GM21381 (cell line): ENCODE measurements at regions not wholly inside any gene's neighbourhood (a gene's known extent, or its start where the extent isn't known, plus 50 kb on each side); places are given as distances from the start of the nearest gene placed in this dataset.
"Not testable (repeated sequence)": the region's sequence is repeated elsewhere in the genome, so short reads cannot be mapped to it uniquely, and the experiment has no call there.

Experiments
- ATAC-seq: cut with Tn5 transposase; IDR thresholded peaks from one replicate; pipeline ENCODE4 v1.9.1; 2021; ENCODE audit warnings: mild to moderate bottlenecking, moderate library complexity; ENCODE audit not compliant: unreplicated experiment

DNA sequence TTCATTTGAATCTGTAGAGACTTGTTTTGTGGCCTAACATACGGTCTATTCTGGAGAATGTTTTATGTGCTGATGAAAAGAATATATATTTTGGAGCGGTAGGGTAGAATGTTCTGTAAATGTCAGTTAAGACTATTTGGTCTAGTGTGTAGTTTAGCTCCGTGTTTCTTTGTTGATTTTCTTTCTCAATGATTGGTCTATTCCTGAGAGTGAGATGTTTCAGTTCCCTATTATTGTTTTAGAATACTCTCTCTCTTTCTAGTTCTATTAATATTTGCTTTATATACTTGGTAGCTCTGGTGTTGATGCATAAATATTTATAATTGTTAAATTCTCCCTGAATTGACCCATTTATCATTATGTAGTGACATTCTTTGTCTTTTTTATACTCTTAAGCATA lies 236.5 kb downstream of the GLUD2 start:
- ATAC-seq: no peak

DNA sequence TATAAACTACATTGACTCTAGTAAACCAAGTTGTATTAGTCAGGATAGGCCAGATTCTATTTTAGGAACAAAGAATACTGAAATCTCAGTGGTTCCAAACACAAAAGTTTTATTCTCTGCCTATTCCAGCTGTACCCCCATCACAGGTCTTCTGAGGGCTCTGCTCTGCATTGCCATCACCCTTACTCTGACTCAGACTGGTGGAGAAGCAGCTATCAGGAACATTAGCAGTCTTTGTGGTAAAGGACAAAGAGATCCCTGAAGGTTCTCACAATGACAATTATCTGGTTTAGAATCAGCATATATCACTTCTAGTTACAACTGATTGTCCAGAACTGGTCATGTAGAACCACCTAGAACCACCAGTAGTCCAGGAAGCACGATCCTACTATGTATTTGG lies 251.1 kb downstream of the GLUD2 start:
- ATAC-seq: no peak

DNA sequence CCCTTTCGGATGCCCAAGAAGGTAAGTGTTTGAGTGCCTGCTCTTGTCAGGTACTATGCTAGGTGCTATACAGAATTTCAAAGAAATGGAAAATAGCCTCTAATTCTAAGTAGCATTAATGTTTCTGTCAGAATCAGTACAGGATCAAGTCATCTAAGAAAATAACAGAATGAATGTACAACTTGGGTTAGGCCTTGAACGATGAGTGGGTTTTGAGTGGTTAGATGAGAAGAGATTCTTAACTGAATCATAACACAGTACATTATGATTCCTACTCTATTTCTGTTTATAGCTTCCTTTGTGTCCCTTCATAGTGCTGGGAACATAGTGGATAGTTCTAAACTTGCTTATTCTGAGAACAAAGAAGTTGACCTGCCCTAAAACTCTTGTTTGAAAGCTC lies 253.9 kb downstream of the GLUD2 start:
- ATAC-seq: no peak

DNA sequence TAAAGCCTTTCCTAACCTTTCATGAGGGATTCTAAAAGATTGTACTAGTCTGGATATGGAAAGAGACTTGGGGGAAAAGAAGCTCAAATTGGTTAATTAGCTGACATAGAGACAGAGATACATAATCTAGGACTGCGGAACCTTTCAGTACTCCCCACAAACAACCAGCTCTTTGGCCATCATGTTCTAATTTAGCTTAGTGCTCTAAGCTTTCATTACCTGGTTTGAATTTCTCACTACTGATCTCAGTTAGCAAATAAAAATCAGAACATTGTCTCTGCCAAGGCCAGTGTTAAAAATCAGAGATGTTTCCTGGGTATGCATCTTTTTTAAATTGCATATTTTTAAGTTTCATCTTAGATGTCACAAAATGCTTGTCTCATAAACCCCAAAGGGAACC lies 254.4 kb downstream of the GLUD2 start:
- no peak for ATAC-seq

DNA sequence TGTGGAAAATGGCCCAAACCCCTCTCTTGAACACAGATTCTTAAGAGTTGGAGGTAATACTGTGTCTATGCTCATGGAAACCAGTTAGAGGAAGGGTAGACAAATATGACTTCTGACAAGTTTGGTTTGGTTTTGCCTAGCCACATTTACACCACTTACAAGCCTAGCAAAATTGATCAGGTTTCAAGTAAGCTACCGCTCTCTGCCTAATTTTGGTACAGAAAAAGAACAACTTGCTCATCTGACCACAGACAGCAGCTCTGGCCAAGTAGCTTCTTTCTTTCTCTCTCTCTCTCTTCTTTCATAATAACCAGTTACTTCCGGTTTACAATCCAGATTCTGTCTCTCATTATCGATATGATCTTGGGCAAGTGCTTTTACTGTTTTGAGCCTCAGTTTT lies 260.0 kb downstream of the GLUD2 start:
- ATAC-seq: peak; percentile 80

DNA sequence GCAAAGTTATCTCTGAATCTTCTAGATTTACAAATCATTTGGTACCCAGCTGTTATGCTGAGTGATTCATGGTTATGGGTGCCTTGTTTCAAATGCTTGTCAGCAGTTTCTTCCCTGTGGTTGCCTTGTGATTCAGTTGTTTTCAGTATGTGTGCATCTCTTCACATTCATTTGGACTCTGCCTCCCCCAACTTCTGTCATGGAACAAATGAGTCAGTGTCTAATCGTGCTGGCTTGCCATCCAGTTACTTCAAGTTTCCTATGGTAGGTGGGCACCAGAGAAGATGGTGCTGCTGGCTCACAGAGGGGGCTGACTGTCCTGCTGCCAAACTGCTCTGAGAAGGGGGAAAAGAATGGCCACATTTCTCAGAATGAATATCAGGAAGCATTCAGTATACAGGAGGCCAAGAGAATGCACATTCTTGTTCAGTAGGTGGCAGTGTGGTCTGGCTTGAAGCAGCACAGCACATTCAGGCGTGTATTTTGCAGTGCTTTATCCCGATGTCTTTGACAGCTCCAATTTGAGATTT lies 260.9 kb downstream of the GLUD2 start:
- ATAC-seq: peak; percentile 65

DNA sequence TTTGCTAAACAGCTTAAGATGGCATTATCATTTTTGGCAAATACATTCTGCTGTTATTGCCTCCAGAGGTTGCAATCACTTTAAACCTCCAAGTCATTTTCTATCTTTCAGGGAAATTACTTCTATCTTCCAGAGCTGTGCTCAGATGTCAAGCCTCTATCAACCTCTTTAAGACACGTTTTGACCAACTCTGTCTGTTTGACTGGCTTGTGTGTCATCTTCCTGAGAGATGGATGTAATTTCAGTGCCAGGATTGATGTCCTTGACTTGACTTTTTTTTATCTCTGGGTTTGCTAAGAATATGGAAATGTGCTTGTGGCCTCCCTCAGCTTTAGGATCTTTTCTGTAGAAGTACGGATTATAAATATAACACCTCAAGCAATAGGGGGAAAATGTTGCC lies 263.4 kb downstream of the GLUD2 start:
- ATAC-seq: no peak

DNA sequence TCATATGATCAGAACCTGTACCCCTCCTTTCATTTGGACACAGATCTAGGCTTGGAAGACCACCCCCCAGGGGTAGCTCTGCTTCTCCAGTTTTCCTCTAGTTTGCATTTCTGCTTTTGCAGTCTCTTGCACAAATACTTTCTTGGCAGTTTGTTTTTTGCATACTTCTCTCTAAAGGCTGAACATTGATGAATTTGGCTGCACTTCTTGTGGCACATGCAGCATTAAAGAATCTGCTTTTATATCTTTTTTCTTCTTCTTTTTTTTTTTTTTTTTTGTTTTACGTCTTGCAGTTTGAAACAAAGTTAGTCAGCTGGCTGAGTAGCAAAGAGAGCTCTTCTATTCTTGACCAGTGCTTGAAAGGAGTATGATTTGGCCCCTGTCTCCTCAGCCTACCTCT lies 273.0 kb downstream of the GLUD2 start:
- ATAC-seq: no peak

DNA sequence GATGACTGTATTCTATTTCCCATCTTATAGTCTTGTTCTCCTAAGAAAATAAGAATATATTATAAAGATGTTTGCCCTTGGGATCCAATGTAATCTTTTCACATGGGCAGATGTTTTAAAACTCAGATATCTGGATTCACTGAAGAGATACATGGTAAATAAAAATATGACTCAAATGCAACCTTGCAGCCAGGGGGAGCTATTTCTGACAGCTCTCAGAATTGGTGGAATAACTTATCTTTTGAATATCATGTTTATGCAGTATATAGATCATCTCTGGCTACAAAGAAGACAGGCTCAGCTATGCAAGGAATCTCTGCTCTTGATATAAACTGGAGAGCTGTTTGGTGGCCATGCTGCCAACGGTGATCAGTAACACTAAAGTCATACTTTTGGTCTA lies 274.7 kb downstream of the GLUD2 start:
- no peak for ATAC-seq

DNA sequence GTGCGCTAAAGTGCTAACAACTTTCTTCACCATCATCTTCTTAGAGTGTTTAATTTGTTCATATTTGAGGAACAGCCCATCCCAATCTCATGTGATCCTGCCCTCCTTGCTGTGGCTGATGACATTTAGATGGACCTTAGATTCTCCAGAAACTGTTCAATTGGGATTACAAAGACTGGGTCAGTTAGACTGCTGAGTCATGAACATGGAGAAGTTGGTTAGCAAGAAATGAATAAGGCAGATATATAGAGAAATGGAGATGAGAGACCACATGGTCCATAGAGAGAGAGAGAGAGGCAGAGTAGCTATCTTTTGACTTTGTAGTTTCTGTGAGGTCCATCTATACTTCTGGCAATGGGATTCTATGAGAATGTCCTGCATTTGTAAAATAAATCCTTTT lies 275.9 kb downstream of the GLUD2 start:
- no peak for ATAC-seq

DNA sequence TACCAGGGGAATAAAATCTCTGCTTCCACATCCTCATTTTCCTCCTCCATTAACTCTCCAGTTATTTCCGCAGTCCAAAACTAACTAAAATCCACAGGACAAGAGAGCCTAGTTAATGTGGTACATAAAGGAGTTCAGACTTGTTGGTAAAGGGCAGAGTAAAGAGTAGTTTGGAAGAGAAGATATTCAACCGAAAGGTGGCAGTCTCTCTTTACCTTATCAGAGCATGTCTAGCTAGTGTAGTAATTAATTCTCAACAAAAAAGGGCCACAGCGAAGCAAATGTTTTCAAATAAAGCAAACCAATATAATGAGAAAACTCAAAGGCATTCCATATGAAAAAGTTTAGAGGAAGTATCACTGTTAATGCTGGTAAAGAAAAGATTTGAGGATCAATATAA lies 286.5 kb downstream of the GLUD2 start:
- no peak for ATAC-seq

DNA sequence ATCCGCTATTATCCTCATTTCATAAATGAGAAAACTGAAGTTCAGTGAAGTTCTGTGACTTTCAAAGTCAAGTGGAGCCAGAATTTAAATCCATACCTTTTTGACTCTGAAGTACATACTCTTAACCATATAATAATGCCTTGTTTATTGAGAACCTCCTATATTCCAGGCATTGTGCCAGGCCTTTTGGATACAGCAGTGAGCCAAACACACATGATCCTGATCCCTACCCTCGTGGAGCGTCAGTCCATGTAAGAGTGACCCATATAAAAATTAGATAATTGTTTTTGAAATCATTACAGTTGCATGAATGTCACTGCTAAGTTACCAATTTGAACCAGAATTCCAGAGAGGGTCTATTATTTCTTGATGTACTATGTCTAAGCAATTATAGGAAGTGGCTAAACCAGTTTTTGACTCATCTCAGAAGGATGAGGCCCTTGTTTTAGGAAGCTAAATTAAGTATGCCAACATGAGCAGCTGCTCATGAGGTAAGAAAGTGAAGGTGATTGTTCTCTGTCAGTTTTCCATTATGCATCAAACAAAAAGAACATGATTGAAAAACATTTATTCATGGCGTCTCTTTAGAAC lies 289.5 kb downstream of the GLUD2 start:
- ATAC-seq: no peak

DNA sequence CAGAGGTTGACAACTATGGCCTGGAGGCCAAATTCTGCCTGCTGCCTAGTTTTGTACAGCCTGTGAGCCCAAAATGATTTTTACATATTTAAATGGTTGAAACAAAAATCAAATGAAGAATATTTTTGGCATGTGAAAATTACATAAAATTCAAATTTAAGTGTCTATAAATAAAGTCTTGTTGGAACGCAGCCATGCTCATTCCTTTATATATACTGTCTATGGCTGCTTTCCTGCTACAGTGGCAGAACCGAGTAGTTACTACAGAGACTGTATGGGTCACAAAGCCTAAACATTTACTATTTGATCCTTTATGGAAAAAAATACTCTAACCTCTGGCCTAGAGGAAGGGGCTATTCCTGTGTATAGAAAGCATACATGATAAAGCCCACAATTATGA lies 290.4 kb downstream of the GLUD2 start:
- ATAC-seq: no peak

DNA sequence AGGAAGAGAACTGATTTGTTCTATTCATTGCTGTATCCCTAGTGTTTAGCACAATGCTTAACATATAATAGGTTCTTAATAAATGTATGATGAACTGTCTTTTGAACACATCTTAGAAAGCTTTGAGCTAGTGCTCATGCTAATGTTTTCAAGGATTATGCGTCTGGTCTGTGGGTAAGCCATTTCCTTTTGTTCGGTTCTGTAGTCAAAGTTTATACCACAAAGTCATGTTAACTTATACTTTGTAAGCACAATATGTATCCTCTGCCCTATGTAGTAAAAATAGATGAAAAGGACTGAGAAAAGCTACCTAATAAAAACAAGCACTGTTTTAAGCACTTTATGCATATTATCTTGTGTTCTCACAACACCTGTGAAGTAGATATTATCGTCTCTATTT lies 301.9 kb downstream of the GLUD2 start:
- no peak for ATAC-seq

DNA sequence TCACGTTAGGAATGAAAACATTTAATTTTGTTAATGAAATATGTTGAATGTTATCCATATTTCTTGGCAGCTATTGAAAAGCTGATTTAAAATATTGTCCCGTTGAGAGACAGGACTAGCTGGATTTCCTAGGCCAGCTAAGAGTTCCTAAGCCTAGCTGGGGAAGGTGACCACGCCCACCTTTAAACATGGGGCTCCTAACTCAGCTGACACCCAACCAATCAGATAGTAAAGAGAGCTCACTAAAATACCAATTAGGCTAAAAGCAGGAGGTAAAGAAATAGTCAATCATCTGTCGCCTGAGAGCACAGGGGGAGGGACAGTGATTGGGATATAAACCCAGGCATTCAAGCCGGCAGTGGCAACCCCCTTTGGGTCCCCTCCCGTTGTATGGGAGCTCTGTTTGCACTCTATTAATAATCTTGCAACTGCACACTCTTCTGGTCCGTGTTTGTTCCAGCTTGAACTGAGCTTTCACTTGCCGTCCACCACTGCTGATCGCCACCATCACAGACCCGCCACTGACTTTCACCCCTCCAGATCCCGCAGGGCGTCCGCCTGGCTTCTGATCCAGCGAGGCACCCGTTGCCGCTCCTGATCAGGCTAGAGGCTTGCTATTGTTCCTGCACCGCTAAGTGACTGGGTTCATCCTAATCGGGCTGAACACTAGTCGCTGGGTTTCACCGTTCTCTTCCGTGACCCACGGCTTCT lies 308.9 kb downstream of the GLUD2 start:
- no peak for ATAC-seq

DNA sequence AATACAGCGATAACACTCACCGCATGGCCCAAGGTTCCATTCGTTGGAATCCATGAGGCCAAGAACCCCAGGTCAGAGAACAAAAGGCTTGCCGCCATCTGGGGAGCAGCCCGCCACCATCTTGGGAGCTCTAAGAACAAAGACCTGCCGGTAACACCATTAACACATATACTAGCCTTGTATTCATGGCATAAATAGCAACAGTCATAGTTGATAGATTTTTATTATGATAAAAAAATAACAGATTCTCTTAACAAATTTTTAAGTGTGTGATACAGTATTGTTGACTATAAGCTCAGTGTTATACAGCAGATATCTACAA lies 309.4 kb downstream of the GLUD2 start:
- no peak for ATAC-seq

DNA sequence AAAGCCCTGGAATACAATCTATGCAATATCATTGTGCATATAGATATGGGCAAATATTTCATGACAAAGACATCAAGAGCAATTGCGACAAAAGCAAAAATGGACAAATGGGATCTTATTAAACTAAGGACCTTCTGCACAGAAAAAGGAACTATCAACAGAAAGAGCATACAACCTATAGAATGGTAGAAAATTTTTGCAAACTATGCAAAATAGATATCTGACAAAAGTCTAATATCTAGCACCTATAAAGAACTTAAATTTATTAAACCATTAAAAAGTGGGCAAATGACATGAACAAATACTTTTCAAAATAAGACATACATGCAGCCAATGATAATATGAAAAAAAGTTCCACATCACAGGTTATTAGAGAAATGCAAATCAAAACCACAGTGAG lies 312.9 kb downstream of the GLUD2 start:
- no peak for ATAC-seq

DNA sequence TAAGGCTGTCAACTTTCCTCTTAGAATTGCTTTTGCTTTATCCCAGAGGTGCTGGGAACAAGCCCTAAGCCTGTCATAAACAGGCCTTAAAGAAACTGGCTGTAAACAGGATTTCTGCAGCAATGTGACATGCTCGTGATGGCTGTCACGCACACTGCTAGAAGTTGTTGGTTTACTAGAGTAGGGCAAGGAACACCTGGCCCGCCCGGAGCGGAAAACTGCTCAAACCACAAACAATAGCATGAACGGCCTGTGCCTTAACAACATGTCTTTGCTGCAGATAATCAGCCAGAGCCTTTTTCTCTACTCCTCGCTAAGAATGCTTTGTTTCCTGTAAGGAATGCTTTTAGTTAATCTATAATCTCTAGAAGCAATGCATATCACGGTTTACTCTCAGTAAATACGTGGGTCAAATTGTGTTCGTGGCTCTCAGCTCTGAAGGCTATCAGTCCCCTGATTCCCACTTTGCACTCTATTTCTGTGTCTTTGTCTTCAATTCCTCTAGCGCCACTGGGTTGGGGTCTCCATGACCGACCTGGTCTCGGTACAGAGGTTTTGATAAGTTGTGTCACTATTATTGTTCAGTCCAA lies 318.3 kb downstream of the GLUD2 start:
- no peak for ATAC-seq

DNA sequence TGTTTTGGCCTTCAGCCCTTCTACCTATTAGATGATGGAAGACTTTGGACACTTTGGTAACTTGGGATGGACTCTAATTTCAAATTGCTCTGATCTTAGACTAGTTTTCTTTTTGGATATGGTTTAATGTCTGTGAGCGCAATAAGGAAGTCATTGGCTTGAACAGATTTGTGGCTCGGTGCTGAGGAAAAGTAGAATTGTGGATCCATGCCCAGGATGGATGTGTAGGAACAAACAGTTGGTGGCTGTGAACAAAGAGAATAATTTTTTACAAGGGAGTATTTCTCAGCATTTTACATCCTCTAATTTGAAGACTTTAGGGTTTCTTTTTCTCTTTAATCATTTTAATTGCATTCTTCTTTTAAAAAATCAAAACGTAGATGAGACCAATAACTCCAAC lies 327.1 kb downstream of the GLUD2 start:
- no peak for ATAC-seq

DNA sequence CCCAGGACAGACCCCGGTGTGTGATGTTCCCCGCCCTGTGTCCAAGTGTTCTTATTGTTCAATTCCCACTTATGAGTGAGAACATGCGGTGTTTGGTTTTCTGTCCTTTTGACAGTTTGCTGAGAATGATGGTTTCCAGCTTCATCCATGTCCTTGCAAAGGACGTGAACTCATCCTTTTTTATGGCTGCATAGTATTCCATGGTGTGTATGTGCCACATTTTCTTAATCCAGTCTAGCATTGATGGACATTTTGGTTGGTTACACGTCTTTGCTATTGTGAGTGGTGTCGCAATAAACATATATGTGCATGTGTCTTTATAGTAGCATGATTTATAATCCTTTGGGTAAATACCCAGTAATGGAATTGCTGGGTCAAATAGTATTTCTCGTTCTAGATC lies 334.5 kb downstream of the GLUD2 start:
- not testable (repeated sequence) for ATAC-seq

DNA sequence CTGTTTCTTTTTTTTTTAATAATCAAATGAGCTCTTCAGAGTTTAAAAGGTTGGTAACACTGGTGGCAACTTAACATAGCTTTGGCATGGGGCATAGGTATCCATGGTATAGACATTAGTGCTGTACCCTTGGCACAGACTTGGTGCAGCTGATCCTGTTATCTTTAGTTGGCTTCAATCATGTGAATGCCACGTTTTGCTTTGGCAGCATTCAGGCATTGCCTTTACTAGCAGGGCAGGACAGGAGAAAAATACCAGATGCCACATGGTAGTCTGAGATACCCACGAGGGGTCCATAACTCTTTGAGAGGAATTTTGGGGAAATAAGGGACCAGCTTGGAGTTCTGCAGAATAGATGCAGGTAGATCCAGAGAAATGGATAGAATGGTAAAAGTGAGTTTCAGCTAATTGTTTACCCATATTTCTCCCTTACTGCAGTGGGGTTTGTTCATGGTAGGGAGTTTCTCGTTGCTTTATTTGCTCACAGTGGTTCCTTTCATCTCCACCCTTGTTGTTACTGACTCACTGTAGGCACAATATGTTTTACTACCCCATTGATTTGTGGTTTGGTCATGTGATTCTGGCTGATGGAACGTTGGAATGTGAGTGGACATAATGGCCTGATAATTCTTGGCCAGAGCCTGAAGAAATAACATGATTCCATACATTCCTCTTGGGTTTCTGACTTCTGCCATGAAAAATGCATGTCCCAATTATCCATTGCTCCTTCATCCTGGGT lies 342.7 kb downstream of the GLUD2 start:
- no peak for ATAC-seq

DNA sequence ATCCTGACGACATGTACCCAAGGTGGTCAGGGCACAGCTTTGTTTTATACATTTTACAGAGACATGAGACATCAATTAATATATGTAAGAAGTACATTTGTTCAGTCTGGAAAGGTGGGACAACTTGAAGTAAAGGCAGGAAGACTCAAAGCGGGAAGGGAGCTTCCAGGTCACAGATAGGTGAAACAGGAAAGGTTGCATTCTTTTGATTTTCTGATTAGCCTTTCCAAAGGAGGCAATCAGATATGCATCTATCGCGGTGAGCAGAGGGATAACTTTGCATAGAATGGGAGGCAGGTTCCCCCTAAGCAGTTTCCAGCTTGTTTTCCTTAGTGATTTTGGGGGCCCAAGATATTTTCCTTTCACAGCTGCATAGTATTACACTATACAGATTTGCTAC lies 358.4 kb downstream of the GLUD2 start:
- ATAC-seq: no peak
